Loucy (cell line): ENCODE measurements at regions not wholly inside any gene's neighbourhood (a gene's known extent, or its start where the extent isn't known, plus 50 kb on each side); places are given as distances from the start of the nearest gene placed in this dataset.

ENCODE experiments used
- EZH2phosphoT487 ChIP-seq: fragments of 200-600 bp; IDR thresholded peaks from 2 replicates; pipeline ENCODE4 v1.6.1; 2018; ENCODE audit warnings: antibody characterized with exemption, mild to moderate bottlenecking, moderate library complexity, borderline replicate concordance
- TF ChIP-seq, protein P1 (sequence below): fragments of 200-600 bp; sonication (generic); conservative IDR thresholded peaks from 2 replicates; pipeline ENCODE4 v1.5.1; 2014; ENCODE audit warnings: mild to moderate bottlenecking, antibody characterized with exemption, low read length

DNA sequence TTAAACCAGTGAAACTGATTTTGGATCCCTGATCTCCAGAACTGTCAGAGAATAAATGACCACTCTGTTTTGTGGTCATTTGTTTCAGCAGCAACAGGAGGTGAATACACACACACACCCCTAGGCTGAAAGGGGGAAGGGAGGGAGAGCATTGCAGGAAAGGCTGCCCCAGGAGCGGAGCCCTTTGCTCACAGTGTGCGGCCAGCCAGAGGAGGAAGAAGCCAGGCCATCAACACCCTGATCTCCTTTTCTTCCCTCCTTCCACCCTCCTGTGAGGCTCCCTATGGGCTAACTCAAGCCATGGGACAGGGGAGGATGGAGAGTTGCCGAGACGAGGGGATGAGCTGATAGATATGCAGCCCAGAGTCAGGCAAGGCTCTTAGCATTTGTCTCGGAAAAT is 211.9 kb downstream of the TBX5 start:
- no peak for TF ChIP-seq EZH2phosphoT487
- TF ChIP-seq, protein P1, sequence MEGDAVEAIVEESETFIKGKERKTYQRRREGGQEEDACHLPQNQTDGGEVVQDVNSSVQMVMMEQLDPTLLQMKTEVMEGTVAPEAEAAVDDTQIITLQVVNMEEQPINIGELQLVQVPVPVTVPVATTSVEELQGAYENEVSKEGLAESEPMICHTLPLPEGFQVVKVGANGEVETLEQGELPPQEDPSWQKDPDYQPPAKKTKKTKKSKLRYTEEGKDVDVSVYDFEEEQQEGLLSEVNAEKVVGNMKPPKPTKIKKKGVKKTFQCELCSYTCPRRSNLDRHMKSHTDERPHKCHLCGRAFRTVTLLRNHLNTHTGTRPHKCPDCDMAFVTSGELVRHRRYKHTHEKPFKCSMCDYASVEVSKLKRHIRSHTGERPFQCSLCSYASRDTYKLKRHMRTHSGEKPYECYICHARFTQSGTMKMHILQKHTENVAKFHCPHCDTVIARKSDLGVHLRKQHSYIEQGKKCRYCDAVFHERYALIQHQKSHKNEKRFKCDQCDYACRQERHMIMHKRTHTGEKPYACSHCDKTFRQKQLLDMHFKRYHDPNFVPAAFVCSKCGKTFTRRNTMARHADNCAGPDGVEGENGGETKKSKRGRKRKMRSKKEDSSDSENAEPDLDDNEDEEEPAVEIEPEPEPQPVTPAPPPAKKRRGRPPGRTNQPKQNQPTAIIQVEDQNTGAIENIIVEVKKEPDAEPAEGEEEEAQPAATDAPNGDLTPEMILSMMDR = no peak
